Fibroblast of skin of right biceps (primary cell): ENCODE measurements at regions not wholly inside any gene's neighbourhood (a gene's known extent, or its start where the extent isn't known, plus 50 kb on each side); places are given as distances from the start of the nearest gene placed in this dataset.

Experiments
- DNase-seq: peaks from one replicate; pipeline ENCODE4 v3.0.0-alpha.2; 2013

- DNase-seq, result no peak
These were observed 69.7 kb downstream of the SKA1 start for GRCh38 chr18:50444539-50444938.

GRCh38 chr18:50446629-50447028, 71.8 kb downstream of the SKA1 start:
- DNase-seq, result no peak

- no peak for DNase-seq
These were observed 72.4 kb downstream of the SKA1 start for GRCh38 chr18:50447102-50447741.

- no peak for DNase-seq
These were observed 73.1 kb downstream of the SKA1 start for GRCh38 chr18:50447952-50448351.

GRCh38 chr18:50451100-50451842, 76.4 kb downstream of the SKA1 start:
- no peak for DNase-seq

- DNase-seq, result no peak
These were observed 78.3 kb downstream of the SKA1 start for GRCh38 chr18:50453014-50453680.

GRCh38 chr18:50453732-50454131, 78.9 kb downstream of the SKA1 start:
- no peak for DNase-seq

- DNase-seq, result no peak
These were observed 79.6 kb downstream of the SKA1 start for GRCh38 chr18:50454387-50454988.

GRCh38 chr18:50456285-50456684, 81.4 kb downstream of the SKA1 start:
- no peak for DNase-seq

- DNase-seq, result no peak
These were observed 82.8 kb downstream of the SKA1 start for GRCh38 chr18:50457639-50458038.

GRCh38 chr18:50458366-50458765, 83.5 kb downstream of the SKA1 start:
- no peak for DNase-seq

GRCh38 chr18:50458796-50459195, 84.0 kb downstream of the SKA1 start:
- no peak for DNase-seq

GRCh38 chr18:50460062-50460461, 85.2 kb downstream of the SKA1 start:
- no peak for DNase-seq

- no peak for DNase-seq
These were observed 85.9 kb downstream of the SKA1 start for GRCh38 chr18:50460716-50461115.

- no peak for DNase-seq
These were observed 86.4 kb downstream of the SKA1 start for GRCh38 chr18:50461251-50461650.

GRCh38 chr18:50465211-50466153, 90.6 kb downstream of the SKA1 start:
- no peak for DNase-seq

- DNase-seq, result no peak
These were observed 91.8 kb downstream of the SKA1 start for GRCh38 chr18:50466634-50467033.

GRCh38 chr18:50468807-50469206, 91.1 kb upstream of the MAPK4 start:
- no peak for DNase-seq

- no peak for DNase-seq
These were observed 90.5 kb upstream of the MAPK4 start for GRCh38 chr18:50469380-50469781.

GRCh38 chr18:50472941-50473340, 86.9 kb upstream of the MAPK4 start:
- DNase-seq, result no peak

GRCh38 chr18:50473881-50474280, 86.0 kb upstream of the MAPK4 start:
- DNase-seq, result no peak

GRCh38 chr18:50475538-50476193, 84.2 kb upstream of the MAPK4 start:
- no peak for DNase-seq
